Adrenal gland (tissue), 5 donors: ENCODE measurements at regions not wholly inside any gene's neighbourhood (a gene's known extent, or its start where the extent isn't known, plus 50 kb on each side); places are given as distances from the start of the nearest gene placed in this dataset.

Experiments used
- POLR2A ChIP-seq, 2 donors: fragments of 450-650 bp; IDR thresholded peaks; one replicate each; pipeline ENCODE4 v1.6.1; 2017; ENCODE audit warnings: antibody characterized with exemption in 2 of 2, mild to moderate bottlenecking in 2 of 2, moderate library complexity in 1 of 2
- TF ChIP-seq, protein P1 (sequence below), 6 experiments: fragments of 450-650 bp in 4 of 6; fragments of 200-600 bp in 2 of 6; sonication (generic) in 1 of 6; IDR thresholded peaks; 1 replicate in 5 of 6; 2 replicates in 1 of 6; pipeline versions ENCODE4 v1.5.1 to v1.8.0; 2016 to 2021; ENCODE audit warnings: antibody characterized with exemption in 6 of 6, mild to moderate bottlenecking in 2 of 6, moderate library complexity in 1 of 6
- donor health status: DM: no; HTN: no; CAD: no.

DNA sequence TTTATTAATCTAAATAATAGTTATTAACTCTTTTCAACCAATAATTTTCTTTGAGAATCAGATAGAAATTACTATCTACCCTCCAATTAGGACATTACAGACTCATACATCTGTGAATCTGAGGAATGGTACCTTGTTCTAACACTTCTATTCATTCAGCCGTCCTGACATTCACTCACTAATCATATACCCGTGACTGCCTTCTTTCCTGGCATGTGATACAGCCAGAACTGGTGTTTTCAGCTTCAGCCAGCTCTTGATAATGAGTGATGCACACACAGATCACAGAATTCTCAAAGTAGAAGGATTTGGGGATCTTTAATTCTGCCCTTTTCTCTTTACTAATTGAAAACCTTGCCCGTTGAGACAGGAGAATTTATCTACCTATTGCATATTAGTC is 499.9 kb downstream of the UTRN start:
- TF ChIP-seq, protein P1, sequence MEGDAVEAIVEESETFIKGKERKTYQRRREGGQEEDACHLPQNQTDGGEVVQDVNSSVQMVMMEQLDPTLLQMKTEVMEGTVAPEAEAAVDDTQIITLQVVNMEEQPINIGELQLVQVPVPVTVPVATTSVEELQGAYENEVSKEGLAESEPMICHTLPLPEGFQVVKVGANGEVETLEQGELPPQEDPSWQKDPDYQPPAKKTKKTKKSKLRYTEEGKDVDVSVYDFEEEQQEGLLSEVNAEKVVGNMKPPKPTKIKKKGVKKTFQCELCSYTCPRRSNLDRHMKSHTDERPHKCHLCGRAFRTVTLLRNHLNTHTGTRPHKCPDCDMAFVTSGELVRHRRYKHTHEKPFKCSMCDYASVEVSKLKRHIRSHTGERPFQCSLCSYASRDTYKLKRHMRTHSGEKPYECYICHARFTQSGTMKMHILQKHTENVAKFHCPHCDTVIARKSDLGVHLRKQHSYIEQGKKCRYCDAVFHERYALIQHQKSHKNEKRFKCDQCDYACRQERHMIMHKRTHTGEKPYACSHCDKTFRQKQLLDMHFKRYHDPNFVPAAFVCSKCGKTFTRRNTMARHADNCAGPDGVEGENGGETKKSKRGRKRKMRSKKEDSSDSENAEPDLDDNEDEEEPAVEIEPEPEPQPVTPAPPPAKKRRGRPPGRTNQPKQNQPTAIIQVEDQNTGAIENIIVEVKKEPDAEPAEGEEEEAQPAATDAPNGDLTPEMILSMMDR (IDR thresholded peaks at IDR 0.05) = no peak
- TF ChIP-seq POLR2A (IDR thresholded peaks at IDR 0.05) = no peak
